HCT116 (cell line): ENCODE measurements at regions not wholly inside any gene's neighbourhood (a gene's known extent, or its start where the extent isn't known, plus 50 kb on each side); places are given as distances from the start of the nearest gene placed in this dataset.

Experiments
- ATAC-seq: fragments of 200-7000 bp; cut with Tn5 transposase; 2 replicates; pipeline ENCODE4 v1.9.1; 2020; ENCODE audit warnings: mild to moderate bottlenecking, moderate library complexity
- BruUV-seq: library from RNA; stranded (reverse); fragments of 400-500 nt; replicated peaks from 2 replicates; lab custom pipeline; 2021; lab: Mats Ljungman, UMichigan
- CTCF ChIA-PET: fragments of 300-600 bp; sonication (Branson Sonifier 250); formaldehyde crosslinking; loops from one replicate; lab custom pipeline; 2021; ENCODE audit warnings: antibody characterized with exemption; lab: Charles Lee
- POLR2A ChIA-PET: fragments of 300-600, 350-600 bp; sonication (Branson Sonifier 250); formaldehyde crosslinking; loops from one replicate; lab custom pipeline; 2021; ENCODE audit warnings: antibody characterized with exemption; lab: Charles Lee
- RAD21 ChIA-PET, 2 experiments: fragments of 300-600 bp; sonication (Branson Sonifier 250); formaldehyde crosslinking; loops; one replicate each; lab custom pipeline; 2023; ENCODE audit warnings: low total read pairs in 2 of 2; ENCODE audit not compliant: uncharacterized antibody in 2 of 2, unreplicated experiment in 2 of 2, low non-redundant PET in 1 of 2; lab: Charles Lee
- DNase-seq: peaks from one replicate; pipeline ENCODE4 v3.0.0-alpha.2; 2010; ENCODE audit warnings: low read depth, low spot score
- H2AFZ ChIP-seq: fragments of 200-600 bp; shearing (Covaris generic), sonication (generic); 2 replicates; pipeline ENCODE4 v1.6.1; 2017; ENCODE audit warnings: low read depth, mixed run types, mixed read lengths, antibody characterized with exemption, low read length; ENCODE audit not compliant: poor library complexity, severe bottlenecking
- H3K27ac ChIP-seq: 2 replicates; pipeline ENCODE4 v1.5.1; 2012; ENCODE audit warnings: low read depth, low read length
- H3K27me3 ChIP-seq: fragments of 200-600 bp; sonication (generic); 2 replicates; pipeline ENCODE4 v1.6.1; 2016; ENCODE audit warnings: mixed run types, low read length, mixed read lengths; ENCODE audit not compliant: insufficient read depth
- H3K36me3 ChIP-seq, 2 experiments: fragments of 200-500 bp in 1 of 2; fragments of 200-600 bp in 1 of 2; sonication (Bioruptor generic) in 1 of 2; sonication (generic) in 1 of 2; 2 replicates each; pipeline versions ENCODE4 v1.5.1 to v1.6.1; 2014 to 2016; ENCODE audit warnings: low read length in 2 of 2, inconsistent platforms in 1 of 2, mixed read lengths in 1 of 2, mixed run types in 1 of 2; ENCODE audit not compliant: insufficient read depth in 2 of 2, control insufficient read depth in 1 of 2
- H3K4me1 ChIP-seq, 2 experiments: fragments of 200-600 bp in 1 of 2; sonication (generic) in 1 of 2; 2 replicates each; pipeline versions ENCODE4 v1.5.1 to v1.6.1; 2012 to 2017; ENCODE audit warnings: low read length in 2 of 2, inconsistent platforms in 1 of 2, mild to moderate bottlenecking in 1 of 2, mixed read lengths in 1 of 2, mixed run types in 1 of 2, moderate library complexity in 1 of 2; ENCODE audit not compliant: insufficient read depth in 2 of 2, control insufficient read depth in 1 of 2
- H3K4me2 ChIP-seq: fragments of 200-600 bp; sonication (generic); 2 replicates; pipeline ENCODE4 v1.6.1; 2017; ENCODE audit warnings: mixed run types, low read length, mixed read lengths
- H3K4me3 ChIP-seq, 2 experiments: fragments of 200-600 bp in 1 of 2; sonication (generic) in 1 of 2; replicated peaks in 1 of 2; 2 replicates each; pipeline ENCODE4 v1.5.1; 2011 to 2016; ENCODE audit warnings: low read length in 2 of 2, control low read depth in 1 of 2, low read depth in 1 of 2, mild to moderate bottlenecking in 1 of 2, mixed read lengths in 1 of 2, mixed run types in 1 of 2
- H3K79me2 ChIP-seq: fragments of 200-600 bp; sonication (generic); 2 replicates; pipeline ENCODE4 v1.6.1; 2017; ENCODE audit warnings: mild to moderate bottlenecking, mixed run types, low read length, moderate library complexity, mixed read lengths; ENCODE audit not compliant: insufficient read depth
- H3K9ac ChIP-seq: fragments of 200-600 bp; sonication (generic); 2 replicates; pipeline ENCODE4 v1.6.1; 2016; ENCODE audit warnings: low read length, mixed read lengths
- H3K9me2 ChIP-seq: fragments of 200-600 bp; sonication (generic), shearing (Covaris generic); 2 replicates; pipeline ENCODE4 v1.6.1; 2017; ENCODE audit warnings: mixed run types, mild to moderate bottlenecking, moderate library complexity; ENCODE audit not compliant: insufficient read depth
- H3K9me3 ChIP-seq, 2 experiments: fragments of 200-500 bp in 1 of 2; fragments of 200-600 bp in 1 of 2; sonication (Bioruptor generic) in 1 of 2; sonication (generic) in 1 of 2; 2 replicates each; pipeline ENCODE4 v1.6.1; 2014 to 2017; ENCODE audit warnings: low read length in 2 of 2, mixed read lengths in 2 of 2, inconsistent platforms in 1 of 2, low read depth in 1 of 2, mild to moderate bottlenecking in 1 of 2, mixed run types in 1 of 2, moderate library complexity in 1 of 2; ENCODE audit not compliant: control insufficient read depth in 1 of 2, insufficient read depth in 1 of 2
- H4K20me1 ChIP-seq: fragments of 200-600 bp; sonication (generic), shearing (Covaris generic); 2 replicates; pipeline ENCODE4 v1.6.1; 2017; ENCODE audit warnings: mixed run types, mild to moderate bottlenecking, moderate library complexity; ENCODE audit not compliant: insufficient read depth
- ELF1 ChIP-seq: IDR thresholded peaks from 2 replicates; pipeline ENCODE4 v1.6.1; 2012; ENCODE audit warnings: low read depth, borderline replicate concordance
- EZH2phosphoT487 ChIP-seq: fragments of 200-600 bp; IDR thresholded peaks from 2 replicates; pipeline ENCODE4 v1.6.1; 2018; ENCODE audit warnings: antibody characterized with exemption, borderline replicate concordance
- MAX ChIP-seq: IDR thresholded peaks from 2 replicates; pipeline ENCODE4 v1.6.1; 2012
- POLR2A ChIP-seq: IDR thresholded peaks from 2 replicates; pipeline ENCODE4 v1.7.0; 2011; ENCODE audit warnings: borderline replicate concordance; ENCODE audit not compliant: insufficient read depth, insufficient read length; ENCODE audit errors: extremely low read depth
- REST ChIP-seq: IDR thresholded peaks from 2 replicates; pipeline ENCODE4 v1.6.1; 2012; ENCODE audit warnings: low read depth
- intact Hi-C: fragments of 100-400 bp; cut with micrococcal nuclease; formaldehyde crosslinking; loops from 2 replicates; pipeline ENCODE4 v1.10.0; 2022
- TF ChIP-seq, protein P1 (sequence below), 3 experiments: fragments of 200-600 bp in 1 of 3; sonication (generic) in 1 of 3; IDR thresholded peaks in 2 of 3; conservative IDR thresholded peaks in 1 of 3; 2 replicates each; pipeline ENCODE4 v1.5.1; 2012 to 2017; ENCODE audit warnings: low read depth in 2 of 3, low read length in 2 of 3, antibody characterized with exemption in 1 of 3, borderline replicate concordance in 1 of 3, control low read depth in 1 of 3, mild to moderate bottlenecking in 1 of 3, mixed read lengths in 1 of 3, mixed run types in 1 of 3, moderate library complexity in 1 of 3; ENCODE audit not compliant: insufficient read depth in 1 of 3

DNA sequence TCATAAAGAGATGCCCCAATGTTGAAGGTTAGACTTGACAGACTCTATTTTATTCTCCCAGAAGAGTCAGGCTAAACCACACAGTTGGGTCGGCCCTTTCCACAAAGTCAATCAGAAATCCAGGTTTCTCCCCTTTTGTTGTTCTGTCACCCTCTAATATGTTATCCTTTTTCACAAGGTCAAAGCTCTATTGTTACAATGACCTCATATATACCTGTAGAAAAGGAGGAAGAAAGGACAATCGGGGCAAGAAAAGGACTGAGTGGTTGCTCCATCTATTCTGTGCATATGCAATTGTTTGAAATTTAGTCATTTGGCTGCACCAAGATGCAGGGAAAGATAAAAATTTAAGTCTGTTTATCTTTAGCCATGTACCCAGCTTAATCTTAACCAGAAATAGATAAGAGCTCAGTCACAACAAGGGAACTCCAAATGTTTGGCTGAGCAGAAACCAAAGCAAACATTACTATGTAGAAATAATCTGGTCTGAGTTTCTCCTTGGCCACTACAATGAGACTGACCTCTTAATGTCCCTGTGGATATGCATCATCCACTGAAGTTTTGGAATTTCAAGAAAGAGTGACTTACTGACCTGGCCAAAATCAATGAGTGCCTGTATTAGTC lies 503.7 kb downstream of the GALC start:
- TF ChIP-seq ELF1 (no peak), EZH2phosphoT487 (no peak), POLR2A (no peak), MAX (no peak), REST (no peak)
- TF ChIP-seq, protein P1, sequence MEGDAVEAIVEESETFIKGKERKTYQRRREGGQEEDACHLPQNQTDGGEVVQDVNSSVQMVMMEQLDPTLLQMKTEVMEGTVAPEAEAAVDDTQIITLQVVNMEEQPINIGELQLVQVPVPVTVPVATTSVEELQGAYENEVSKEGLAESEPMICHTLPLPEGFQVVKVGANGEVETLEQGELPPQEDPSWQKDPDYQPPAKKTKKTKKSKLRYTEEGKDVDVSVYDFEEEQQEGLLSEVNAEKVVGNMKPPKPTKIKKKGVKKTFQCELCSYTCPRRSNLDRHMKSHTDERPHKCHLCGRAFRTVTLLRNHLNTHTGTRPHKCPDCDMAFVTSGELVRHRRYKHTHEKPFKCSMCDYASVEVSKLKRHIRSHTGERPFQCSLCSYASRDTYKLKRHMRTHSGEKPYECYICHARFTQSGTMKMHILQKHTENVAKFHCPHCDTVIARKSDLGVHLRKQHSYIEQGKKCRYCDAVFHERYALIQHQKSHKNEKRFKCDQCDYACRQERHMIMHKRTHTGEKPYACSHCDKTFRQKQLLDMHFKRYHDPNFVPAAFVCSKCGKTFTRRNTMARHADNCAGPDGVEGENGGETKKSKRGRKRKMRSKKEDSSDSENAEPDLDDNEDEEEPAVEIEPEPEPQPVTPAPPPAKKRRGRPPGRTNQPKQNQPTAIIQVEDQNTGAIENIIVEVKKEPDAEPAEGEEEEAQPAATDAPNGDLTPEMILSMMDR (IDR thresholded peaks at IDR 0.05 in 2 of 3, conservative IDR thresholded peaks at IDR 0.05 in 1 of 3; ENCODE audit: borderline replicate concordance in 1 of 3, insufficient read depth in 1 of 3, low read depth in 2 of 3, low read length in 2 of 3), result no peak
- Histone ChIP-seq H3K27ac (no peak overlapping the region), H3K36me3 (no peaks in the 10 kb centered on the region), H3K9ac (no peak overlapping the region), H3K4me2 (no peak overlapping the region), H2AFZ (no peak overlapping the region), H3K4me1 (no peaks in the 10 kb centered on the region), H3K79me2 (no peaks in the 10 kb centered on the region), H3K27me3 (no peaks in the 10 kb centered on the region), H3K4me3 (no peak overlapping the region), H4K20me1 (no peaks in the 10 kb centered on the region), H3K9me2 (no peaks in the 10 kb centered on the region), H3K9me3 (peaks cover 23 to 34% of the 10 kb centered on the region in 2 experiments; a peak in 2 of 4 replicates)
- intact Hi-C loops, result no loop called here
- no TSS peak for BruUV-seq
- POLR2A ChIA-PET, result no interaction called here
- ATAC-seq (no peak), DNase-seq (no peak)
- RAD21 ChIA-PET, result no interaction called here
- CTCF ChIA-PET, result no interaction called here
